Skin epidermis (tissue), 12 donors: ENCODE measurements at regions not wholly inside any gene's neighbourhood (a gene's known extent, or its start where the extent isn't known, plus 50 kb on each side); places are given as distances from the start of the nearest gene placed in this dataset.

Experiments used
- H3K27ac ChIP-seq, 21 experiments: fragments of 200-600 bp; sonication (generic) in 11 of 21; one replicate each; pipeline ENCODE4 v1.5.0; 2020; ENCODE audit warnings: mild to moderate bottlenecking in 3 of 21, inconsistent platforms in 2 of 21, moderate library complexity in 2 of 21
- H3K4me3 ChIP-seq, 7 experiments: fragments of 200-600 bp; sonication (generic) in 2 of 7; one replicate each; pipeline ENCODE4 v1.5.0; 2020; ENCODE audit warnings: inconsistent platforms in 2 of 7, mild to moderate bottlenecking in 2 of 7, moderate library complexity in 1 of 7

- Histone ChIP-seq H3K4me3 (no peak overlapping the region), H3K27ac (peak overlapping the region in 13 of 21 experiments; percentile 21 to 78 (median 62))
These were observed 112.5 kb upstream of the TGFBR2 start for GRCh38 chr3:30493911-30494311.

- peak overlapping the region in 17 of 21 experiments; percentile 16 to 83 (median 55) for H3K27ac ChIP-seq
- no peak overlapping the region for H3K4me3 ChIP-seq
These were observed 111.0 kb upstream of the TGFBR2 start for GRCh38 chr3:30495172-30496065.

GRCh38 chr3:30496066-30496966 lies 110.1 kb upstream of the TGFBR2 start:
- peak overlapping the region in 18 of 21 experiments; percentile 3 to 83 (median 56) for H3K27ac ChIP-seq
- no peak overlapping the region for H3K4me3 ChIP-seq

DNA sequence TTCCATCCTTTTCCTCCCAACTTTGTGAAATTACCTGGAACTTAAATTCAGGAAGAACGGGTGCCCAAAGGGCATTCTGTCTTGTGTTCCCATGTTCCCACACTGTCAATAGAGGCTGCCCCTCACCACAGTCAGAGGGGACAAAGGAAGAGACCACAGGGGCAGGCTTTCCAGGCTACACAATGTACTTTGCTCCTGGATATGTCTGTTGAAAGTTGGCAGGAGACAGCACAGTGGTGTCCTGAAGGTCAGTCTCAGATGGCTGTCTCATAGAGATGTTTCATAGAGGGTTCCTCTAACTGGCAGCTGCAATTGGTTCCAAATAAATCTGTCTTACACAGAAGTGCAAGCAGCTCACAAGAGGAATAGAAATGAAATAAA lies 107.8 kb upstream of the TGFBR2 start:
- no peak overlapping the region for H3K4me3 ChIP-seq
- H3K27ac ChIP-seq: no peak overlapping the region

GRCh38 chr3:30500666-30501399 lies 105.6 kb upstream of the TGFBR2 start:
- no peak overlapping the region for H3K27ac ChIP-seq
- H3K4me3 ChIP-seq: no peak overlapping the region

GRCh38 chr3:30501526-30501925 lies 104.9 kb upstream of the TGFBR2 start:
- H3K4me3 ChIP-seq: no peak overlapping the region
- no peak overlapping the region for H3K27ac ChIP-seq

DNA sequence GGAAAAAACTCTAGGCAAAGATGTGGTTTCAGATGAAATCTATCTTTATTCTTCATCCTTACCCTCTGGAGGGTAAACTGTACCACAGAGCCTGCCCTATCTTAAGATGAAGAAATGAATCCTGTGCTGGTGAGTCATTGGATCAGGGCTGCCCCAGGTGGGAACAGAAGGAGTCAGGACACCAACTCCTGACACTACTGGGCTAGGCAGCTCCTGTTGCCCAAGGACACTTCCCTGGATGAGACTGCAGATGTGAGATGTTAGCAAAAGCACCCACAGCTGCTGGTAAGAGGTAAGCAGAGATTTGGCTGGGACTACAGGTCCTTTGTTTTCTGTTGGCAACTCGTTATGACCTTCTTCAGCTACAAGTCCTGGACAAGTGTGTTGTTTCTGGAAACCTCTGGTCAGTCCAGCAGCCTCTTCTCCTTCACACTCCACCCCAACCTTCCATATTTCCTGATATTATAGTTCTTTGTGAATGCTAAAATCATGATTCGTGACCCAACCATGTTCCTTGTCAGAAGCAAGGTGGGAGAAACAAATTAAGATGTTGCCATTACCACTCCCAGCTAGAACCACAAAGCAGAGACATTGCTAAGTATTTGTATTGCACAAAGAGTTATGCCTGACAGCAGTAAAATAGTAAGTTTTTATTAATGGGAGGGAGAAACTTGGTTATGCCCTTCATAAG lies 104.2 kb upstream of the TGFBR2 start:
- H3K27ac ChIP-seq: peak overlapping the region in 1 of 21 experiments; percentile 0
- H3K4me3 ChIP-seq: no peak overlapping the region

GRCh38 chr3:30502742-30503073 lies 103.7 kb upstream of the TGFBR2 start:
- no peak overlapping the region for H3K4me3 ChIP-seq
- peak overlapping the region in 1 of 21 experiments; percentile 0 for H3K27ac ChIP-seq

- no peak overlapping the region for H3K27ac ChIP-seq
These were observed 103.0 kb upstream of the TGFBR2 start for GRCh38 chr3:30503446-30503845.

GRCh38 chr3:30504939-30505338 lies 101.5 kb upstream of the TGFBR2 start:
- no peak overlapping the region for H3K4me3 ChIP-seq
- H3K27ac ChIP-seq: no peak overlapping the region

More at GRCh38 chr3:30503446-30503845, 103.0 kb upstream of the TGFBR2 start:
- no peak overlapping the region for H3K4me3 ChIP-seq

GRCh38 chr3:30505866-30506520 lies 100.4 kb upstream of the TGFBR2 start:
- Histone ChIP-seq H3K4me3 (no peak overlapping the region), H3K27ac (no peak overlapping the region)

- no peak overlapping the region for H3K27ac ChIP-seq
These were observed 98.1 kb upstream of the TGFBR2 start for GRCh38 chr3:30508339-30508738.

GRCh38 chr3:30510596-30510995 lies 95.8 kb upstream of the TGFBR2 start:
- Histone ChIP-seq H3K4me3 (no peak overlapping the region), H3K27ac (no peak overlapping the region)

More at GRCh38 chr3:30508339-30508738, 98.1 kb upstream of the TGFBR2 start:
- H3K4me3 ChIP-seq: no peak overlapping the region

DNA sequence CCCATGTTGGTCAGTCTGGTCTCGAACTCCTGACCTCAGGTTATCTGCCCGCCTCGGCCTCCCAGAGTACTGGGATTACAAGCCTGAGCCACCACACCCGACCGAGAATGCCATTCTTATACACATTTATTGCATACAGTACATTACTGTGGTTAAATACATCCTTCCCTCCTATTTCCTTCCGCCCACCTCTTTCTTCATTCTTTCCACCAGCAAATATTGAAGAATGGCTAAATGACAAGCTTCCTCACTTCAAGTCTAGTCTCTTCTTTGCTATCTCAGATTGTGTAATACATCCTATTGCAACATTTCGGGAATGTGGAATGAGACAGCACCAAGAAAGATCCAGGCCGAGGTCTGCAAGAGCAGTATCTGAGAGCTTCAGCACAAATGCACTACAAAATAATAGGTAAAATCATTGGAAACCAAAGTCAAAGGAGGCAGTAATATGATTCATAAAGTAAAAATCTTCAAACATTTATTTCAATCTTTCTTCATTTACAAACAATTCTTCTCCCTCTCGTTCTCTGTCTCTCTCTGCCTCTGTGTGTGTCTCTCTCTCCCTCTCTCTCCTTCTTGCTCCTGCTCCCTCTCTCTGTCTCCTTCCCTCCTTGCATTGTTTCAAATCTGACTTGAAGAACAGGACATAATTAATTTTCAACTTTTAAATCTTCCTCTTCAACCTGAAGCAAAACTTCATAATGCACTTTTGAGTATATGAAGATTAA lies 94.7 kb upstream of the TGFBR2 start:
- Histone ChIP-seq H3K4me3 (no peak overlapping the region), H3K27ac (peak overlapping the region in 9 of 21 experiments; percentile 19 to 62 (median 37))

- Histone ChIP-seq H3K27ac (peak overlapping the region in 1 of 21 experiments; percentile 41), H3K4me3 (no peak overlapping the region)
These were observed 93.8 kb upstream of the TGFBR2 start for GRCh38 chr3:30512576-30512975.

GRCh38 chr3:30513374-30514152 lies 92.8 kb upstream of the TGFBR2 start:
- Histone ChIP-seq H3K4me3 (no peak overlapping the region), H3K27ac (peak overlapping the region in 5 of 21 experiments; percentile 17 to 41 (median 32))

DNA sequence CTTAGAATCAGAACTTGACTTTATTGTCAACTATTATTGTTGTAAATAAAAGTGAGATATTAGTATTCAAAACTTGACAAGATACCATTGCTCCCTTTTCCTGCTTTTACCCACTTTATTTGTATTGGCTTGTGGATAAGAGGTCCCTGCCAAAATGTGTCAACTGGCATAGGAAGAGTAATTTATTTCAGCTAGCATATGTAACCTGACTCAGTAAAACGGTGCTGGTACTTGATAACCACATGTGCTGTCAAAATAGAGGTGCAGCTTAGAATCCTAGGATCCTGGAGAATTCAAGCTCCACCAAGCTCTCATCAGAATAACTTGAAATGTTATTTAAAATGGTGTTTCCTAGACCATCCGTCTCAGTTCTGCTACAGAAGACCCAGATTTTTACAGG lies 90.2 kb upstream of the TGFBR2 start:
- peak overlapping the region in 2 of 21 experiments; percentile 2 to 77 for H3K27ac ChIP-seq

More for the DNA sequence above, 90.2 kb upstream of the TGFBR2 start:
- H3K4me3 ChIP-seq: no peak overlapping the region
